H9 (cell line): ENCODE measurements at regions not wholly inside any gene's neighbourhood (a gene's known extent, or its start where the extent isn't known, plus 50 kb on each side); places are given as distances from the start of the nearest gene placed in this dataset.

ENCODE experiments used
- DNase-seq: peaks from one replicate; pipeline ENCODE4 v3.0.0-alpha.2; 2017
- H2AFZ ChIP-seq: one replicate; pipeline ENCODE4 v1.6.1; 2013; ENCODE audit warnings: mild to moderate bottlenecking, low read length, control low read depth, moderate library complexity
- H2AK5ac ChIP-seq: 2 replicates; pipeline ENCODE4 v1.6.1; 2013; ENCODE audit warnings: low read length, control low read depth, mixed read lengths; ENCODE audit not compliant: insufficient read length
- H2BK120ac ChIP-seq: one replicate; pipeline ENCODE4 v1.6.1; 2013; ENCODE audit warnings: low read depth, mild to moderate bottlenecking, low read length, control low read depth, inconsistent platforms; ENCODE audit not compliant: poor library complexity, severe bottlenecking
- H2BK12ac ChIP-seq: 2 replicates; pipeline ENCODE4 v1.6.1; 2013; ENCODE audit warnings: low read length, control low read depth, mixed read lengths, low read depth; ENCODE audit not compliant: insufficient read length
- H2BK15ac ChIP-seq: 2 replicates; pipeline ENCODE4 v1.6.1; 2013; ENCODE audit warnings: low read depth, low read length, control low read depth
- H2BK20ac ChIP-seq: one replicate; pipeline ENCODE4 v1.6.1; 2013; ENCODE audit warnings: low read depth, mild to moderate bottlenecking, low read length, control low read depth, inconsistent platforms; ENCODE audit not compliant: poor library complexity, severe bottlenecking
- H2BK5ac ChIP-seq: 2 replicates; pipeline ENCODE4 v1.6.1; 2013; ENCODE audit warnings: low read length, control low read depth, mixed read lengths; ENCODE audit not compliant: insufficient read length
- H3K14ac ChIP-seq: 2 replicates; pipeline ENCODE4 v1.6.1; 2013; ENCODE audit warnings: low read length, control low read depth; ENCODE audit not compliant: insufficient read depth
- H3K18ac ChIP-seq: 2 replicates; pipeline ENCODE4 v1.6.1; 2013; ENCODE audit warnings: low read depth, mild to moderate bottlenecking, mixed read lengths, low read length, control low read depth; ENCODE audit not compliant: insufficient read length
- H3K23ac ChIP-seq: 2 replicates; pipeline ENCODE4 v1.6.1; 2013; ENCODE audit warnings: low read length, control low read depth, mixed read lengths, low read depth; ENCODE audit not compliant: insufficient read length
- H3K23me2 ChIP-seq: 2 replicates; pipeline ENCODE4 v1.6.1; 2013; ENCODE audit warnings: low read depth, mild to moderate bottlenecking, mixed read lengths, low read length, control low read depth; ENCODE audit not compliant: insufficient read length, poor library complexity, severe bottlenecking
- H3K27ac ChIP-seq: 2 replicates; pipeline ENCODE4 v1.5.1; 2013; ENCODE audit warnings: low read length, control low read depth, mixed read lengths, low read depth; ENCODE audit not compliant: insufficient read length
- H3K27me3 ChIP-seq: 2 replicates; pipeline ENCODE4 v1.6.1; 2013; ENCODE audit warnings: low read length, control low read depth, inconsistent platforms; ENCODE audit not compliant: insufficient read depth
- H3K4ac ChIP-seq: 2 replicates; pipeline ENCODE4 v1.6.1; 2013; ENCODE audit warnings: low read depth, mild to moderate bottlenecking, control low read depth, inconsistent platforms, low read length, moderate library complexity
- H3K4me1 ChIP-seq: 2 replicates; pipeline ENCODE4 v1.6.1; 2013; ENCODE audit warnings: low read length, control low read depth, inconsistent platforms; ENCODE audit not compliant: insufficient read depth
- H3K4me2 ChIP-seq: 2 replicates; pipeline ENCODE4 v1.6.1; 2013; ENCODE audit warnings: low read length, control low read depth, mixed read lengths; ENCODE audit not compliant: insufficient read length, insufficient read depth
- H3K56ac ChIP-seq: 2 replicates; pipeline ENCODE4 v1.6.1; 2013; ENCODE audit warnings: low read depth, mild to moderate bottlenecking, mixed read lengths, low read length, control low read depth; ENCODE audit not compliant: insufficient read length
- H3K79me1 ChIP-seq: 2 replicates; pipeline ENCODE4 v1.6.1; 2013; ENCODE audit warnings: low read depth, mild to moderate bottlenecking, moderate library complexity, low read length, control low read depth, inconsistent platforms; ENCODE audit not compliant: insufficient read depth, poor library complexity, severe bottlenecking
- H3K79me2 ChIP-seq: 2 replicates; pipeline ENCODE4 v1.6.1; 2013; ENCODE audit warnings: low read length, control low read depth, inconsistent platforms; ENCODE audit not compliant: insufficient read depth
- H3K9ac ChIP-seq: 2 replicates; pipeline ENCODE4 v1.6.1; 2013; ENCODE audit warnings: low read length, control low read depth, mixed read lengths; ENCODE audit not compliant: insufficient read length; ENCODE audit errors: extremely low read depth
- H3K9me3 ChIP-seq: one replicate; pipeline ENCODE4 v1.6.1; 2013; ENCODE audit warnings: low read depth, low read length, inconsistent platforms; ENCODE audit not compliant: control insufficient read depth
- H3T11ph ChIP-seq: one replicate; pipeline ENCODE4 v1.6.1; 2013; ENCODE audit warnings: mild to moderate bottlenecking, low read length, control low read depth, inconsistent platforms
- H4K20me1 ChIP-seq: one replicate; pipeline ENCODE4 v1.6.1; 2013; ENCODE audit not compliant: control insufficient read depth, insufficient read length, insufficient read depth
- H4K5ac ChIP-seq: 2 replicates; pipeline ENCODE4 v1.6.1; 2013; ENCODE audit warnings: low read depth, mild to moderate bottlenecking, mixed read lengths, low read length, control low read depth; ENCODE audit not compliant: insufficient read length
- H4K8ac ChIP-seq: replicated peaks from 2 replicates; pipeline ENCODE4 v1.6.1; 2013; ENCODE audit warnings: low read length, control low read depth, mixed read lengths, low read depth; ENCODE audit not compliant: insufficient read length
- H4K91ac ChIP-seq: 2 replicates; pipeline ENCODE4 v1.6.1; 2013; ENCODE audit warnings: low read depth, mild to moderate bottlenecking, moderate library complexity, mixed read lengths, low read length, control low read depth; ENCODE audit not compliant: insufficient read length
- H3K27ac Mint-ChIP-seq, 3 experiments: 2 replicates in 2 of 3; 3 replicates in 1 of 3; pipeline ENCODE4 v1.8.0; 2020 to 2021; ENCODE audit warnings: mixed read lengths in 3 of 3, mild to moderate bottlenecking in 1 of 3, moderate library complexity in 1 of 3
- H3K27me3 Mint-ChIP-seq: 2 replicates; pipeline ENCODE4 v1.8.0; 2021; ENCODE audit warnings: low read depth, mild to moderate bottlenecking, moderate library complexity, mixed read lengths
- H3K36me3 Mint-ChIP-seq, 3 experiments: 2 replicates in 2 of 3; 3 replicates in 1 of 3; pipeline ENCODE4 v1.8.0; 2020 to 2021; ENCODE audit warnings: low read depth in 3 of 3, mixed read lengths in 3 of 3; ENCODE audit not compliant: insufficient read depth in 1 of 3
- H3K4me1 Mint-ChIP-seq, 2 experiments: 2 replicates each; pipeline ENCODE4 v1.8.0; 2020; ENCODE audit warnings: mixed read lengths in 2 of 2
- H3K4me3 Mint-ChIP-seq, 2 experiments: 2 replicates in 1 of 2; 3 replicates in 1 of 2; pipeline ENCODE4 v1.8.0; 2020 to 2021; ENCODE audit warnings: mild to moderate bottlenecking in 2 of 2, mixed read lengths in 2 of 2, moderate library complexity in 1 of 2
- H3K9me3 Mint-ChIP-seq, 2 experiments: 2 replicates in 1 of 2; 3 replicates in 1 of 2; pipeline ENCODE4 v1.8.0; 2020; ENCODE audit warnings: mild to moderate bottlenecking in 2 of 2, mixed read lengths in 2 of 2, moderate library complexity in 1 of 2
- CTCF ChIP-seq: fragments of 200-600 bp; sonication (generic); conservative IDR thresholded peaks from 3 replicates; pipeline ENCODE4 v1.8.0; 2021; ENCODE audit warnings: antibody characterized with exemption, mild to moderate bottlenecking
- WGBS: extraction: QIAGEN DNeasy Blood & Tissue Kit; methylation state at CpG from one replicate; pipeline ENCODE4 v1.1.7; 2013; ENCODE audit warnings: missing lambda C conversion rate, low lambda C conversion rate, mixed read lengths; ENCODE audit not compliant: insufficient read length; ENCODE audit errors: extremely low coverage; 5-methylcytosine and 5-hydroxymethylcytosine counted together

GRCh38 chr17:14451729-14452191 lies 150.9 kb downstream of the HS3ST3B1 start:
- Histone ChIP-seq H3K23ac (no peak overlapping the region), H4K91ac (no peak overlapping the region), H3K9me3 (no peaks in the 10 kb centered on the region), H2AFZ (no peak overlapping the region), H2BK12ac (no peak overlapping the region), H3K56ac (no peak overlapping the region), H2BK5ac (no peak overlapping the region), H3K4ac (no peak overlapping the region), H4K8ac (no peak overlapping the region), H3K27me3 (no peaks in the 10 kb centered on the region), H2BK20ac (no peak overlapping the region), H3K4me1 (peaks cover 3% of the 10 kb centered on the region; the same call in 1 of the 2 replicates), H3K18ac (no peak overlapping the region), H2AK5ac (no peak overlapping the region), H3K27ac (no peak overlapping the region), H3K79me1 (no peaks in the 10 kb centered on the region), H2BK15ac (no peak overlapping the region), H3K23me2 (no peaks in the 10 kb centered on the region), H2BK120ac (no peak overlapping the region), H3K4me2 (no peak overlapping the region), H3T11ph (no peak overlapping the region), H3K14ac (no peak overlapping the region), H3K9ac (no peak overlapping the region), H3K79me2 (no peaks in the 10 kb centered on the region), H4K5ac (no peak overlapping the region), H4K20me1 (no peaks in the 10 kb centered on the region)
- no peaks in the 10 kb centered on the region; a peak in 1 of 5 replicates for H3K9me3 Mint-ChIP-seq
- TF ChIP-seq CTCF, result no peak
- DNase-seq, result no peak
- no peaks in the 10 kb centered on the region for H3K36me3 Mint-ChIP-seq
- peaks cover 5 to 15% of the 10 kb centered on the region in 2 experiments; a peak in 3 of 4 replicates for H3K4me1 Mint-ChIP-seq
- no peaks in the 10 kb centered on the region for H3K27me3 Mint-ChIP-seq
- no CpG with 5 or more reads among the region's 11 CpGs for WGBS
- H3K4me3 Mint-ChIP-seq, result no peak overlapping the region
- H3K27ac Mint-ChIP-seq, result no peak overlapping the region
